GM18517 (cell line): ENCODE measurements at regions not wholly inside any gene's neighbourhood (a gene's known extent, or its start where the extent isn't known, plus 50 kb on each side); places are given as distances from the start of the nearest gene placed in this dataset.
"Not testable (repeated sequence)": the region's sequence is repeated elsewhere in the genome, so short reads cannot be mapped to it uniquely, and the experiment has no call there.

ENCODE experiments used
- ATAC-seq: cut with Tn5 transposase; IDR thresholded peaks from one replicate; pipeline ENCODE4 v1.9.1; 2021; ENCODE audit warnings: mild to moderate bottlenecking, moderate library complexity; ENCODE audit not compliant: unreplicated experiment

DNA sequence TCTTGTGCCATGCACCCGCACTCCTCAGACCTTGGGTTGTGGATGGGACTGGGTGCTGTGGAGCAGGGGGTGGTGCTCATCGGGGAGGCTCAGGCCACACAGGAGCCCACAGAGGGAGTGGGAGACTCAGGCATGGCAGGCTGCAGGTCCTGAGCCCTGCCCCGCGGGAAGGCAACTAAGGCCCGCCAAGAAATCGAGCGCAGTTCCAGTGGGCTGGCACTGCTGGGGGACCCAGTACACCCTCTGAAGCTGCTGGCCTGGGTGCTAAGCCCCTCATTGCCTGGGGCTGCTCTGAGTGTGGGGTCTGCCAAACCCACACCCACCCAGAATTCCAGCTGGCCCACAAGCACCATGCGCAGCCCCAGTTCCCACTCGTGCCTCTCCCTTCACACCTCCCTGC, 450.5 kb upstream of the FGF16 start:
- no peak for ATAC-seq

DNA sequence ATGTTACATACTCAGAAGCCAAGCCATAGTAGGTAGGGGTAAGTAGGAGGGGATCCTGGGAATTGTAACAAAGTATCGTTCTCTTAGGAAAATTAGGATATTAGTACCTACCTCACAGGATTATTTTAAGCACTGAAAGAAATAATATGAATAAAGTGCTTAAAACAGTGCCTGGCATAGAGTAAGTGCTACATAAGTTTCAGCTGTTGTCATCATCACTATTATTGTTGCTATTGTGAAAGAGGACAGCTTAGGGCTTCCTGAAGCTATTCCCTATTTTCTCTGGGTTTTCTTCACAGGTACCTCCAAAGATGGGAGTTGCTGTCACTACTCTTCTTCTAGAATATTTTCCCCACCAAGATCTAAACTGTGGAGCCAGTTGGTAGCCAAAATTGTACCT, 443.7 kb upstream of the FGF16 start:
- ATAC-seq: no peak

DNA sequence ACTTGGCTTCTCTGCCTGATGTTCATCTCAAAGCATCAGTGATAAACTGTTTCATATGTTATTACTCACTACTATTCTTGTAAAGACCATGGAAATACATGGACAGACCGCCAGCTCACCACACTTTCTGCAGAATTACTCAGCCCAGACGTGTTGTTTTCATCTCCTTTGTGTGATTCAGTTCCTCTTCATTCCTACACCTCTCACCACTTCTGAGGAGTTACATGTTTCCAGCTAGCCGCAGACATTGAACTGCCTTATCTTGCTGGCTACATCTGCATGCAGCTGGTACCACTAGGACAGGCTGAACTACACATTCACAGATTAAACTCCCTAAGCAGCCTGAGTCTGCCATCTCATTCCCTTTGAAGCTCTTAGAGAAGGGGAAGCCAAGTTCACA, 443.2 kb upstream of the FGF16 start:
- no peak for ATAC-seq

DNA sequence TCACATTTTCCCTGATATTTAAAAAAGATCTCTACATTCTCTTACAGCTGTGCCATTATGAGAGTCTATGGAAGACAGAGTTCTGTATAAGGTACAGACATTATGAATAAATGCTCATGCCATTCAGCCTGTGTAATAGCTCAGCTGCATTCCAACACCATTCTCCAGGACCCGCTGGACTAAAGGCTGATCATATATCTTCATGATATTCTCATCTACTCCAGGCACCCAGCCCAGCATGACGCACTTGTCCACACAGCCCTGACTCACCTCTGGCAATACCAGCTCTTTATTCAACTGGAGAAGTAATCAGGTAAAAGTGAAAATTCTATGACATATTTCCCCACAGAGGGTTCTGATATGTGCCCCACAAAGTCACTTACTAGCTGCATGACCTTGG, 437.5 kb upstream of the FGF16 start:
- ATAC-seq: no peak

DNA sequence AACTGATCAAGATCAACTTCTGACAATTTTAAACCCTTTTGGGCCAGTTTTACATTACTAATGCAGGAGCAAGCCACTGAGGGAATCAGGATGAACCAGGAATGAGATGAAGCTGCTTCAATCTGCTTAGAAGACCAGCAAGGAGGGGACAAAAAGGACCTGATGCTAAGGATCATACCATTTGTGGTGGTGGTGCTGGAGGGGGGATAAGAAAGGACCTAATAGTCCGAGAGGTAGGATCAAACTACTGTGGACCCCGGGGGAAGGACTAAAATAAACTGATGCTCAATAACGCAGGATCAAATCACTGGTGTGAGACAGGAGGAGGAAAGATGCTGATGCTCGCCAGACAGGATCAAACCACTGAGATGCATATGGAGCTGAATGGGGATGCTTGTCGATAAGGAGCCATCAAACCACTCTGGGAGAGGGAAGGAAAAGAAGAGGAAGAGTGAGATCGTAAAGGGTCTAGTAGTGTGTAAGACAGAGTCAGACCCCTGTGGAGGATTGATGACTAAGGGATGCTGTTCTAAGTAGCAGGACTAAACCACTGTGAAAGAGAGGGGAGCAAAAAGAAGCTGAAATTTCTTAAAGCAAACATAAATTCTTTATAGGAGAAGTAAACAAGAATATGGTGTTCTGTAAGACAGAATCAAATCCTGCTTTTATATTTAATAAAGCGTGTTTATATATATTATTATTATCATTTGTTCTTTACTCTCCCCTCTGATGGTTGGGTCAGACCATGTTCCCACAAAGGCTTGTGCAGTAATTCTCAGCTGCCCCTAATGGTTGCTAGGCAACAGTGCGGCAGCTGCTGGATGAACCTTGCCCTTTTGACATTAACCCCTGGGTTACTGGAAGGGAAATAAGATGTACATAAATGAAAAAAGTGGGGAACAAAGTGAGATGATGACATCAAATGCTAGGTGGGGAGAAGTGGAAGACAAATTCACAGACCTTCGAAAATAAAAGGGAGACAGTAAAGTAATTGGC, 432.5 kb upstream of the FGF16 start:
- ATAC-seq: no peak

DNA sequence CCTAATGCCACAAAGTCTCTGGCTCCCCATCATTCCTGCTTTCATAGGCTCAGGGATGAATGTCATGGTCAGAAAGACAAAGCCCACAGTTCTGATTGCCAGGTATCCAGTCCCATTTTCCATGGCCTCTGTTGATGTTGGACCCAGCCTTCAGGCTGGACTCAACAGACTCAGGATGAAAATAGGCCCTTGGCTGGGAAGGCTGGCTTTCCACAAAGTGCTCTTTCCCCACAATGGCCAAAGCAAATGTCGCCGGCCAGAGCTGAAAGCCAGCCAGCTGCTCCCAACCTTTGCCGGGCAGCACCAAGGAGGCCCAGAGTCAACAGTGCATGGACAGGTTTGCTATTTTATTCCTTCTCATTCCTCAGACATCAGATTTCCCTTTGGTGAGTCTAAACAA, 430.1 kb upstream of the FGF16 start:
- ATAC-seq: no peak

DNA sequence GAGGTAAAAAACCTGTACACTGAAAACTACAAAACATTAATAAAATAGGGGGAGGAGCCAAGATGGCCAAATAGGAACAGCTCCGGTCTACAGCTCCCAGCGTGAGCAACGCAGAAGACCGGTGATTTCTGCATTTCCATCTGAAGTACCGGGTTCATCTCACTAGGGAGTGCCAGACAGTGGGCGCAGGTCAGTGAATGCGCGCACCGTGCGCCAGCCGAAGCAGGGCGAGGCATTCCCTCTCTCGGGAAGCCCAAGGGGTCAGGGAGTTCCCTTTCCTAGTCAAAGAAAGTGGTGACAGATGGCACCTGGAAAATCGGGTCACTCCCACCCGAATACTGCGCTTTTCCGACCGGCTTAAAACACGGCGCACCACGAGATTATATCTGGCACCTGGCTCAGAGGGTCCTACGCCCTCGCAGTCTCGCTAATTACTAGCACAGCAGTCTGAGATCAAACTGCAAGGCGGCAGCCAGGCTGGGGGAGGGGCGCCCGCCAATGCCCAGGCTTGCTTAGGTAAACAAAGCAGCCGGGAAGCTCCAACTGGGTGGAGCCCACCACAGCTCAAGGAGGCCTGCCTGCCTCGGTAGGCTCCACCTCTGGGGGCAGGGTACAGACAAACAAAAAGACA, 400.9 kb upstream of the FGF16 start:
- not testable (repeated sequence) for ATAC-seq

DNA sequence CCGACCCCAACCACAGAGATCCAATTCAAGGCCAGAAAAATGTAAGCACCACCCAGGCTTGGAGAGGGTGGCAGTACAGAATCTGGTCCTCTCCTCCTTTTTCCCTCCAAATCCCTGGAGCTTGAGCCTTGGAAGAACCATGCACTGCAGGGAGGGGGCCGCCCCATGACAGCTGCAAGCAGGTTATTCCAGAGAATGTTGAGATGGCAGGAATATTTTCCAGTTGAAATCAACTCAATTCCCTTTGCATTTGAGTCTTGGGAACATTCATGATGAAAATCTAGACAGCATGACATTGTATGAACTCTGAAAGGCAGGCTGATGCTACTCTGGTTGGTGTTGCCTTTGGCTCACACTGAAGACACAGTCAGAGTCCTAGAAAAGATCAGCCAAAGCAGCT, 386.6 kb upstream of the FGF16 start:
- no peak for ATAC-seq

DNA sequence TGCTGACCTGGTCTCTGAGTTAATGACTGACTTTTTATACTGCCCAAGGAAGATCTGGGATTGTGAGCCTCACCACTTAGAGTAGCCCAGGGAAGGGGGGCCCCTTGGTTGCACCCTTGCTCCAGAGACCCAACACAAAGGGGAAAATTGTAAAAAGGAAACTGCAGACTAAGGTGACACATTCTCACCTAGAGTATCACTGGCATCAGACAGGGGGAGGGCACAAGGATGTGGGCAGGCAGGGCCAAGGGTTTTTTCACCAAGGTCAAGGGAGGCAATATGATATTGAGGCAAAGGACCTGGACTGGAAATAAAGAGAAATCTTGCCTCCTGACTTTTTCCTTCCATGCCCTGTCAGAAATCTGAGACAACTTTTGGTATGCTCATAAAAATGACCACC, 386.2 kb upstream of the FGF16 start:
- ATAC-seq: no peak

DNA sequence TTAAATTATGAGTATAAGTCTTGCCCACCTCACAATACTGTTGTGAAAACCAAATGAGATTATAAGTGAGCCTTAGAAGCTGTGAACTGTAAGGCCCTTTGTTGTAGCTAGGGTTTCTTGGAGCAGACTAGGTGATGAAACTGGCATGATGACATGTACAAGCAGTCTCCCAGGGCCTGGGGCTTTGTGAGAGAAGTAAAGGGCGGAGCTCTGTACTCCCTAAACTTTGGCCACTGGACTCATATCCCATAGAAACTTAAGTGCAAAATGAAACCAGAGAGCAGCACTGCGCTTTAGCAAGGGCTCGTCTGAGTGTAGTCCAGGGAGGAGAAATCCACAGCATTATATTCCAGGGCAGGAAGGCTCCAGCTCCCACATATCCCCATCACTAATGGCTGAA, 385.6 kb upstream of the FGF16 start:
- no peak for ATAC-seq

DNA sequence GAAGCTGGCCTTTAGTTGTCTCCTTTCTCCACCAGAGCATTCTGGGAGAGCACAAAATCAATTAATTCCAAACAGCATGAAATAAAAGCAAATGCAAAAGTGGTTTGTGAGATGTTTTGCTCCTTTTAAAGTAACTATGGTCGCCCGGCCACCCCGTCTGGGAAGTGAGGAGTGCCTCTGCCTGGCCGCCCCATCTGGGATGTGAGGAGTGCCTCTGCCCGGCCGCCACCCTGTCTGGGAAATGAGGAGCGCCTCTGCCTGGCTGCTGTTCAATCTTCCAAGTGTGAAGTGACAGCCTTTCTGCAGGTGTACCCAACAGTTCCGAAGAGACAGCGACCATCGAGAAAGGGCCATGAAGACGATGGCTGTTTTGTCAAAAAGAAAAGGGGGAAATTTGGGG, 381.3 kb upstream of the FGF16 start:
- no peak for ATAC-seq

DNA sequence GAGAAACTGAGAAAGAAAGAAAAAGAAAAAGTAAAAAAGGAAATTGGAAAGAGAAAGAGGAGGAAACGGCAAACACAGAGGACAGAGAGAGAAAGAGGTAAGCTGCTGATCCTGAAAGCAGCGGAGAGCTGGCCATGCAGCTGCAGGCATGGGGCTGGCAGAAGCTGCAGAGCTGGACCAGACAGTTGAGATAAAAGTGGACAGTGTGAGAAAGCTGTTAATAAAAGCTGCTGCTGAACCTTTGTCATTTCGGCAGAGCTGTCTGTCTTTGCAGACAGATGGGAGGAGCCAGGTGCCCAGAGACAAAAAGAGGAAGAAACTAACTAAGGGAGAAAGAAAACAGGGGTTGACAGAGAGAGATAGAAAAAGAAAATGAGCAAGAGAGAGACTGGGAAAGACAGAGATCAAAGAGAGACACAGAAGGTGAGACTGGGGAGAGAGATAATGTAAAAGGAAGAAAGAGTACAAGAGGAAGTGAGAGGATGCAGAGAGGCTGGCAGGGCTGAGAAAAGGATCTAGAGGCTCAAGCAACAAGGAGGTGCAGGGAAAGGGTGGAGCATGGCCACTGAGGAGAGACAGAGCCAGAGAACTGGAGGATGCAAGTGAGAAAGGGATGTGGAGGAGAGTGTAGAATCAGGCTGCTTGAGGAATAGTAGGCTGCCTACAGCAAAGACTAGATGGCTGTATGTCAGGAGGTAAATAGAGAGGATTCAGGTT, 376.8 kb upstream of the FGF16 start:
- no peak for ATAC-seq

DNA sequence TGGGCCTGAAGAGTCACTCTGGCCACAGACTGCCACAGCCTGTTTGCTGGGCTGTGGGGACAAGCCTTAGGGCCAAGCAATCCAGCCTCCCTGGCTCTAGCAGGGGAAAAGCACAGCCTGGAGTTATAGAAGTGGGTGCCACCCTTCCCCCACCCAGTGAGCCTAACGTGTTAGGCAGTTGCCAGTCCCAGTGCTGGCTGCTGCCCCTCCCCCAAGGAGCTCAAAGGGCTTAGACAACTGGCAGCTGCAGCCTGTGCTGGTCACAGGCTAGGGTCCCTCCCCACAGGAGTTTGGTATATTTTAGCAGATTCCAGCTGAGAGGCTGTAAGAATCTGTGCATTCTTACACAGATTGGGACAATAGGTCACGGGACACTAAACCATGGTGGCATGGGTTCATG, 370.3 kb upstream of the FGF16 start:
- ATAC-seq: no peak

DNA sequence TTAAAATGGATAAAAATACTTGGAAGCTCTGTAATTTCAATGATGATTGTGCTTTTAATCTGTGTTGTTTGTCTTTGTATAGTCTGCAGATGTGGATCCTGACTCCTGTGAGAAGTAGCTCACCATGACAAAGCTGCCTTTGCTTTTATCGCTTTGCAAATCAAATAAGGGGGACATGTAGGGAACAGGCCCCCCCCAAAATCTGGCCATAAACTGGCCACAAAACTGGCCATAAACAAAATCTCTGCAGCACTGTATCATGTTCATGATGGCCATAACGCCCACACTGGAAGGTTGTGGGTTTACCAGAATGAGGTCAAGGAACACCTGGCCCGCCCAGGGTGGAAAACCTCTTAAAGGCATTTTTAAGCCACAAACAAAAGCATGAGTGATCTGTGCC, 366.0 kb upstream of the FGF16 start:
- not testable (repeated sequence) for ATAC-seq

DNA sequence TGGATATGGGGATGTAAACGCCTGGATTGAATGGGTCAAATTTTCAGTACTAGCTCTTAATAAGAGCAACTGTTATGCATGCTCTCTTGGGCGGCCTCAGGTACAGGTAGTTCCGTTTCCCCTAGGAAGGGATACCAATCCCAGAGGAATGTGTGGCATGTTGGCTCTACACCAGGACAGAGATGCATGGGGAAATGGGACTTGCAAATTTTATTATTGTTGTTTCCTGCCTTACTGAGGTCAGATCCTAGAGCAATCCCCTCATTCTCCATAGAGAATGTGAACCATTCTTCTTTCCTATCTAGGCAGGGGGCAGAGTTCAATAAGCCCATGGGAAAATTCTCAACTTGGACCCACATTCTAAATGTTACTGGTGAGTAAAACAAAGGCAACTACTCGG, 361.8 kb upstream of the FGF16 start:
- no peak for ATAC-seq

DNA sequence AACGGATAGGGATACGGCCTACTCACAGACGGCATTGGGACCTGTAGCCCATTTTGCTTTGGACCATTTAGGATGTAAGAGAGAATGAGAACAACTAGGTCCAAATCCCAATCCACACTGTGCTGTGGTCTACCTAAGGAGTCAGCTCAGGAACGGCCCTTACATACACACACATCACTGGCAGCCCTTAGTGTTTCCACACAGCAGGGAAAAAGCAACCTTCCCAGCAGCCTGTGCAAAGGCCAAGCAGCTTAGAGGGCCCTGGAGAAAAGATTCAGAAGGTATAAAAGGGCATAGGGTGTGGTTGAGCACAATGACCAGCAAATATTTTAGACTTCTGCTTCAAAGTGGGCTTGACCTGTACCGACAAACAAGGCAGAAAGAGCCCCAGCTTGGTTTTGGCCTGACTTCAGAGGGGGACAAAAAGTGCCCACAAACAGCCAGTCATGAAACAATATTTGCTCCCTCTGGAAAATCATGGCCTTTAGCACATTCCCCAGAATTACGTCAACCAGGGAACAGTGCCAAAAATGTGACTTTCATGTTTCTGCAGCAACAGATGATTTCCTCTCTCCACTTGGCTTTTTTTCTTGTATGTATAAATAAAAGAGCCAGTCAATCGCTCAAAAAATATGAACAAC, 359.5 kb upstream of the FGF16 start:
- no peak for ATAC-seq

DNA sequence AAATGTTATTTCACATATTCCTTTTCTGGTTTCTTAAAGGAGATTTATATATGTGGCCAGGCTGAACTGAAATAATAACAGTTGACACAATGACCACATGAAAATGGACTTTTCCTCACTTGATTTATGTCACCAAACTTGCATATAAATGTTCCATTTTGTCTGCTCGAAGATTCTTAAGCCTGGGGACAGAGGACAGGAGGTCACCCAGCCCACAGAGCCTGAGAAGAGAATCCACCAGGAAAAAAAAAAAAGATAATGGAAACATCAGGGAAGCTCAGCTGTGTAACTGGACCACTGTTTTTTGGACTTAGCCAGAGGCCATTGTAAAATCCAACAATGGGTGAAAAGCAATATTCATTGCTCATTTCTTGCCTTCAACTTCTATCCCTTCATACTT, 359.0 kb upstream of the FGF16 start:
- ATAC-seq: no peak

DNA sequence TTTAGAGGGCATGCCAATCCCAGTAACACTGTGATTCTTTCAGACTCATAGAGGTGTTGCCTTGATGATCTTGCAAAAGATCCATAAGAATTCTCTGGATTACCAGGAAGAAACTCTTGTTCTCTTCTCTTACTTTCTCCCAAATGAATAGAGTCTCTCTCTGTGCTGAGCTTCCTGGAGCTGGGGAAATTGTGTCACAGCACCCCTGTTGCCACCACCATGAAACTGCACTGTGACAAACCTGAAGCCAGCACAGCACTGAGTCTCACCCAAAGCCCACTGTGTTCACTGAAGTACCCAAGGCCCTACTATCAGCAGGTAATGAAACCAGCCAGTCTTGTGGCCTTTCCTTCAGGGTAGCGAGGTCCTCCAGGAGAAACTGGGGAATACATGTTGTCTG, 332.7 kb upstream of the FGF16 start:
- no peak for ATAC-seq

DNA sequence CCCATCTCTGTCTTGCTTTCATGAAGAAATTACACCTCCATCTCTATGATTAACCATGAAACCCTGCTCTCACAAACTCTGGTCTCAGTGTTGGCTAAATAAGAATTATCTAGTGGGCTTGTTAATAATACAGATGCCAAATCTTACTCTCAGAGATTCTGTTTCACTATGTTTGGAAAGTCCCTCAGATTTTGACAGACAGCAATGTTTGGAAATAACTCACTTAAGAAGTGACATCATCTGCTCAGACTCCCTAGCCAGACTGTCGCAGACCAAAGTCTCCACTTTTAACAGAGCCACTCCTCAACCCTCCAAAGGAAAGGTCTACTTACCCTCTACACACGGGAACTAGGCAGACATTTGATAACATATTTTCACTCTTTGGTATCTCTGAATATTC, 328.5 kb upstream of the FGF16 start:
- ATAC-seq: no peak

DNA sequence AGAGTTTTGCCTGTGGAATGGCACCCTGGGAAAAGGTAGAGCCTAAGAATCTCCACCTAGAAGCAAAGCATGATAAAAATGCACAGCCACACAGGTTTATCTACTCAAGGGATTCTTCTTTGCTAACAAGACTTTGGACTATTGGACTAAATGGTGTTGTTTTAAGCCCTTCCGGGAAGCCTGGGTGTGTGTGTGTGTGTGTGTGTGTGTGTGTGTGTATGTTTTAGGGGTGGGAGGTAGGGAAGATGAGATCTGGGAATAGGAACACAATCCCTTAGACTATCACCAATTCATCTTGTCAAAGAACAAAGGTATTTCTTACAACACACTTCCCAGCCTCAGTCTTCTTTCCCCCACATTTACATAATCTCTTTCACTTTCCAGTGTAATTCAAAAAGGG, 327.5 kb upstream of the FGF16 start:
- ATAC-seq: no peak

DNA sequence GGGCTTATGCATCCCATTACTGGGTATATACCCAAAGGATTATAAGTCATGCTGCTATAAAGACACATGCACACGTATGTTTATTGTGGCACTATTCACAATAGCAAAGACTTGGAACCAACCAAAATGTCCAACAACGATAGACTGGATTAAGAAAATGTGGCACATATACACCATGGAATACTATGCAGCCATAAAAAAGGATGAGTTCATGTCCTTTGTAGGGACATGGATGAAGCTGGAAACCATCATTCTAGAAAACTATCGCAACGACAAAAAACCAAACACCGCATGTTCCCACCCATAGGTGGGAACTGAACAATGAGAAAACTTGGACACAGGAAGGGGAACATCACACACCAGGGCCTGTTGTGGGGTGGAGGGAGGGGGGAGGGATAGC, 323.3 kb upstream of the FGF16 start:
- ATAC-seq: not testable (repeated sequence)
